Neural cell (in vitro differentiated cells): ENCODE measurements at regions not wholly inside any gene's neighbourhood (a gene's known extent, or its start where the extent isn't known, plus 50 kb on each side); places are given as distances from the start of the nearest gene placed in this dataset.

Experiments used
- H2AFZ ChIP-seq: fragments of 200-600, 300-800 bp; sonication (generic), shearing (Covaris generic); 2 replicates; pipeline ENCODE4 v1.6.0; 2014; ENCODE audit warnings: low read depth, mild to moderate bottlenecking, antibody characterized with exemption, low read length, moderate library complexity
- H3F3A ChIP-seq: fragments of 200-600 bp; shearing (Covaris generic); 2 replicates; pipeline ENCODE4 v1.6.1; 2016; ENCODE audit warnings: mild to moderate bottlenecking, moderate library complexity, mixed read lengths, antibody characterized with exemption, low read length; ENCODE audit not compliant: insufficient read depth, poor library complexity, severe bottlenecking
- H3K27ac ChIP-seq: fragments of 200-600, 300-800 bp; sonication (generic), shearing (Covaris generic); 2 replicates; pipeline ENCODE4 v1.5.1; 2014; ENCODE audit warnings: mild to moderate bottlenecking, low read length, moderate library complexity
- H3K27me3 ChIP-seq: fragments of 300-800, 200-600 bp; sonication (generic), shearing (Covaris generic); 2 replicates; pipeline ENCODE4 v1.6.0; 2014; ENCODE audit warnings: mild to moderate bottlenecking, low read depth, low read length, moderate library complexity; ENCODE audit not compliant: insufficient read depth
- H3K36me3 ChIP-seq: fragments of 300-800, 200-600 bp; sonication (generic), shearing (Covaris generic); 2 replicates; pipeline ENCODE4 v1.5.1; 2014; ENCODE audit warnings: mild to moderate bottlenecking, antibody characterized with exemption, low read length, moderate library complexity; ENCODE audit not compliant: insufficient read depth
- H3K4me2 ChIP-seq: fragments of 300-800, 200-600 bp; sonication (generic), shearing (Covaris generic); 2 replicates; pipeline ENCODE4 v1.6.0; 2014; ENCODE audit warnings: mild to moderate bottlenecking, low read length
- H3K4me3 ChIP-seq: fragments of 300-800, 200-600 bp; sonication (generic), shearing (Covaris generic); 2 replicates; pipeline ENCODE4 v1.5.1; 2014; ENCODE audit warnings: mild to moderate bottlenecking, low read length, moderate library complexity
- H3K79me2 ChIP-seq: fragments of 200-600 bp; shearing (Covaris generic); replicated peaks from 2 replicates; pipeline ENCODE4 v1.6.0; 2014; ENCODE audit warnings: mild to moderate bottlenecking, low read length, moderate library complexity; ENCODE audit not compliant: insufficient read depth
- H3K9ac ChIP-seq: fragments of 300-800, 200-600 bp; sonication (generic), shearing (Covaris generic); 2 replicates; pipeline ENCODE4 v1.6.1; 2016; ENCODE audit warnings: mild to moderate bottlenecking, low read length, mixed read lengths
- H3K9me2 ChIP-seq: fragments of 200-600 bp; shearing (Covaris generic); 2 replicates; pipeline ENCODE4 v1.6.1; 2016; ENCODE audit warnings: mild to moderate bottlenecking, low read length, mixed read lengths; ENCODE audit not compliant: insufficient read depth
- H3K9me3 ChIP-seq: fragments of 200-600, 300-800 bp; sonication (generic), shearing (Covaris generic); 2 replicates; pipeline ENCODE4 v1.6.1; 2016; ENCODE audit warnings: mild to moderate bottlenecking, mixed run types, low read length, moderate library complexity, mixed read lengths
- H4K20me1 ChIP-seq: fragments of 200-600 bp; shearing (Covaris generic); 2 replicates; pipeline ENCODE4 v1.6.1; 2016; ENCODE audit warnings: mild to moderate bottlenecking, mixed run types; ENCODE audit not compliant: insufficient read depth
- CTCF ChIP-seq: fragments of 450-650 bp; IDR thresholded peaks from 2 replicates; pipeline ENCODE4 v1.5.1; 2014; ENCODE audit warnings: antibody characterized with exemption, mild to moderate bottlenecking, moderate library complexity; ENCODE audit not compliant: poor library complexity, severe bottlenecking
- EP300 ChIP-seq: fragments of 450-650 bp; conservative IDR thresholded peaks from 2 replicates; pipeline ENCODE4 v1.6.1; 2014; ENCODE audit warnings: antibody characterized with exemption, mild to moderate bottlenecking, moderate library complexity; ENCODE audit not compliant: poor library complexity, severe bottlenecking
- EZH2 ChIP-seq: fragments of 200-600, 300-800 bp; shearing (Covaris generic), sonication (generic); IDR thresholded peaks from 2 replicates; pipeline ENCODE4 v1.6.1; 2014; ENCODE audit warnings: antibody characterized with exemption, low read length, borderline replicate concordance, mild to moderate bottlenecking; ENCODE audit not compliant: insufficient read depth, poor library complexity, severe bottlenecking
- MXI1 ChIP-seq: fragments of 450-650 bp; conservative IDR thresholded peaks from 2 replicates; pipeline ENCODE4 v1.6.1; 2014; ENCODE audit warnings: antibody characterized with exemption, mild to moderate bottlenecking; ENCODE audit not compliant: poor library complexity, severe bottlenecking
- POLR2AphosphoS5 ChIP-seq: IDR thresholded peaks from 2 replicates; pipeline ENCODE4 v1.6.1; 2012
- RAD21 ChIP-seq: fragments of 450-650 bp; conservative IDR thresholded peaks from 2 replicates; pipeline ENCODE4 v1.6.1; 2014; ENCODE audit warnings: antibody characterized with exemption, mild to moderate bottlenecking, moderate library complexity
- REST ChIP-seq: IDR thresholded peaks from 2 replicates; pipeline ENCODE4 v1.6.1; 2012; ENCODE audit warnings: borderline replicate concordance
- SMC3 ChIP-seq: fragments of 450-650 bp; conservative IDR thresholded peaks from 2 replicates; pipeline ENCODE4 v1.6.1; 2014; ENCODE audit warnings: antibody characterized with exemption, mild to moderate bottlenecking, moderate library complexity; ENCODE audit not compliant: poor library complexity
- TAF1 ChIP-seq: IDR thresholded peaks from 2 replicates; pipeline ENCODE4 v1.6.1; 2012; ENCODE audit warnings: low read depth

DNA sequence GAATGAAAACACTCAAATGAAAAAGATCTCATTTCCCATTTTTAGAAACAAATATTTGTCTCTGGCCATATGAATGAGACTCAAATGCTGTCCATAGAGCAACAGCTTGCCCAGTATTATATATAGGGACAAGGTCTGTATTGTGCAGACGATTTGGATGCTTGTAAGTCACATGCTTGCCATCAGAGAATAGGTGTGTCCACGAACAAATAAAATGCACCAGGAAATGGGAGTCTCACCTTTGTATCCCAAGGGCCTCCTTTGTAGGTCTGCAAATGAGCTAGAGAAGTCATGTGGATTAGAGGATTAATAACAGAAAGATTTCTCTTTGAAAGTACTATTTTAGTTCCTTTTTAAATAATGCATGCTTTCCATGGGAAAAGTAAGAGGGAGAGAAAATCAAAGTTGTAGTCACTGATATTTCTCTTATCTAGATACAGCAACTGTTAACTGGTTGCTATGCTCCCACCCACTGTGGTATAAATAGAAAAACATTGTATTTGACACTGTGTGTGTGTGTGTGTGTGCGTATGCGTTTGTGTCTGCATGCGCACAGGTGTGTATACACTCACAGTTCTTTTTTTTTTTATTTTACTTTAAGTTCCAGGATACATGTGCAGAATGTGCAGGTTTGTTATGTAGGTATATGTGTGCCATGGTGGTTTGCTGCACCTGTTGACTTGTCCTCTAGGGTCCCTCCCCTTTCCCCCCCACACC lies 383.4 kb upstream of the ARRDC4 start:
- TF ChIP-seq SMC3 (no peak), TAF1 (no peak), CTCF (no peak), RAD21 (no peak), REST (no peak), EZH2 (no peak), MXI1 (no peak), POLR2AphosphoS5 (no peak), EP300 (no peak)
- H3K9me2 ChIP-seq, result no peaks in the 10 kb centered on the region

DNA sequence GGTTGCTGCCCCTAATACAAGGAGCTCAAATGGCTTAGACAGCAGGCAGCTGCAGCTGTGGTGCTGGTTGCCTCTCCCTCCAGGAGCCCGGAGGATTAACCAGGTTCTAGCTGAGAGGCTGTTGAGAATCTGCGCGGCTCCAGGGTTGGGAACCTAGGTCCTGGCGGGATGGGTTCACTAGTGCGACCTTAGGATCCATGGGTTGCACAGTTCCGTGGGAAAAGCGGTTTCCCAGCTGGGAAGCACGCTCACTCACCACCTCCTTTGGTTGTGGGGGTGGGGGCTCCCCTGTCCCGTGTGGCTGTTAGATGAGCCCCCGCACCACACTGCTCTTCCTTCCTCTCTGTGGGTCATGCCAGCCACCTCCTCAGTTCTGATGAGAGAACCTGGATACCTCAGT lies 375.1 kb upstream of the ARRDC4 start:
- no peak overlapping the region for H3K4me3 ChIP-seq
- no peak overlapping the region for H3K9ac ChIP-seq
- H3K9me3 ChIP-seq, result peaks cover 4% of the 10 kb centered on the region
- no peak overlapping the region for H3K27ac ChIP-seq
- H3K27me3 ChIP-seq, result peaks cover 4% of the 10 kb centered on the region
- no peaks in the 10 kb centered on the region for H4K20me1 ChIP-seq
- TF ChIP-seq REST, result no peak
- no peak for TF ChIP-seq POLR2AphosphoS5
- TF ChIP-seq TAF1, result no peak
- no peak for TF ChIP-seq SMC3
- no peak for TF ChIP-seq EP300
- TF ChIP-seq EZH2, result no peak
- no peak for TF ChIP-seq MXI1
- TF ChIP-seq RAD21, result no peak
- no peak for TF ChIP-seq CTCF
- no peaks in the 10 kb centered on the region for H3K9me2 ChIP-seq
- no peaks in the 10 kb centered on the region for H3K79me2 ChIP-seq
- H3F3A ChIP-seq, result no peaks in the 10 kb centered on the region
- no peaks in the 10 kb centered on the region for H3K36me3 ChIP-seq
- H2AFZ ChIP-seq, result no peak overlapping the region
- no peak overlapping the region for H3K4me2 ChIP-seq

More for the DNA sequence above, 383.4 kb upstream of the ARRDC4 start:
- no peaks in the 10 kb centered on the region for H3K36me3 ChIP-seq
- no peaks in the 10 kb centered on the region for H4K20me1 ChIP-seq
- no peaks in the 10 kb centered on the region for H3K27me3 ChIP-seq
- no peak overlapping the region for H3K4me2 ChIP-seq
- no peak overlapping the region for H3K27ac ChIP-seq
- H3K79me2 ChIP-seq, result no peaks in the 10 kb centered on the region
- no peaks in the 10 kb centered on the region for H3K9me3 ChIP-seq
- H3K9ac ChIP-seq, result no peak overlapping the region
- no peak overlapping the region for H3K4me3 ChIP-seq
- no peak overlapping the region for H2AFZ ChIP-seq
- no peaks in the 10 kb centered on the region for H3F3A ChIP-seq
